HS-27A (cell line): ENCODE measurements at regions not wholly inside any gene's neighbourhood (a gene's known extent, or its start where the extent isn't known, plus 50 kb on each side); places are given as distances from the start of the nearest gene placed in this dataset.

ENCODE experiments used
- DNase-seq: peaks from one replicate; pipeline ENCODE4 v3.0.0-alpha.2; 2012; ENCODE audit warnings: low read depth, missing footprints

GRCh38 chr2:66721776-66722175 lies 286.9 kb downstream of the MEIS1 start:
- DNase-seq = no peak

DNA sequence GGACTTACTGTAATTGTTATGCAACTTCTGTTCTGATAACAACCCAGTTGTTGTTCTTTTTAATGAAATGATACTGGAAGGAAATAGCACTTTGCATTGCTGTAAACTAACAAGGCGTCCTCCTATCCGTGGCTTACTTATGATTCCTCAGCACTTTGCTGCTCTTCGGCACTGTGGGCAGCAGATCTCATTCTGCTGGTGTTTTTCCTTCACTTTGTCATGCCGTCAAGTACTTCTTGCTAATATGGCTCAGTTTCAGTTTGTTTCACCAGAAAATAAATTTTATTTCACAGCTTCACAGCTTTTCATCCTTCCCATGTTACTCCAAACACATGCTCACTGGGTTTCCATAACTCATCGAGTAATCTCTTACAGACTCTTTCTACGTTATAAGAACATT lies 289.3 kb downstream of the MEIS1 start:
- no peak for DNase-seq

DNA sequence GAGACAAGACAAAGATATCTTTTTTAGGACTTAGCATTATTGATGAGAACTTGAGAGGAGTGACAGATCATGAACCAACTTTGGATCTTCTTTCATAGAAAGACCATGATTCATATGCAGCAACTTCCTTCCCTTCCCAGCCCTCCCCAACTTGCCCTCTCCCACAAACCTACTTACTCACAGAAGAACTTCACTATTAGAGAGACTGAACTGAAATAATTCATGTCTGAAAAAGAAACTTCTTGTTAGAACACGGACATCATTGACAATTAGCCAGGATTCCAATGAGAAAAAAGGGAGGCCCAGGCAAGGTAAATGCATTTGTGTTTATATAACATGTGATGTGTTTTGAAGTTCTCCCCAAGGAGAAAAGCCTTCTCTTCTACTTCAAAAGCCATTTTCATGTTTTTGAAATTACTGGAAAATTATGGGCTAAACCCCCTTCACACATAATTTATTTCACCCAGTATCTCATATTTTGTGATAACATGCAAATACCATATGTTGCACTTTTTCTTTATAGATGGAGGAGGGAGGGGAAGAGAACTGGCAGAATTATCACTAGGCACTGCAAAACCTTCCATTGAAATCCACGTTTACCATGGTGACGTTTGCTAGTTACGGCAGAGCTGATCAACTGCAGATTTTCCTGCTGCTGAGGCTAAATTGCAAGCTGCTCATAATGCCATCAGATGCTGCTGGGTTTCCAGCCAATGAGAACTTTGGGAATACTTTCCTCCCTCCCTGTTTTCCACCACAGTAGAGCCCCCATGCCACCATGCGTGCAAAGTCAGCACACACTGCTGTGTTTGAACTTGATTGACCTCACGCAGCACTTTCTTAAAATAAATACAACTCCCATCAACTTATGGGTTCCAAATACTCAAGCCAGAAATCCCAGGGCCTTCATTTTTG lies 294.7 kb downstream of the MEIS1 start:
- no peak for DNase-seq

DNA sequence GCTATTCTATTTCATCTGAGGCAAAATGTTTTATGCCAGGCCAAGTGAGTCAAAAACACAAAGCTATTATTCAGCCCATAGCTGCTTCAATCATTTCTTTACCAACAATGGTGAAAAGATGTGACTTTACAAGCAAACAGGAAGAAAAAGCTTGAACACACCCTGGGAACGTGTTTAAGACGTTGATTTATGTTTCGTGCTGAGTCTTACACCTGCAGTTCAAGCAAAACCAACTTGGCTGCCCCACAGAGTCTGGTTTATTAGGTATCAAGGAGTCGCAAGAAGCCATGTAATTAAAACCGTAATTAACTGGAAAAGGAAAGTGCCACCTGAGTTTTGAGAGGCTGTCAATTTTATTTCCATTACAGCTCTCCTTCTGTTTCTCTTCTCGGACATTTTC lies 295.5 kb downstream of the MEIS1 start:
- no peak for DNase-seq

GRCh38 chr2:66733364-66733999 lies 298.6 kb downstream of the MEIS1 start:
- DNase-seq = no peak

DNA sequence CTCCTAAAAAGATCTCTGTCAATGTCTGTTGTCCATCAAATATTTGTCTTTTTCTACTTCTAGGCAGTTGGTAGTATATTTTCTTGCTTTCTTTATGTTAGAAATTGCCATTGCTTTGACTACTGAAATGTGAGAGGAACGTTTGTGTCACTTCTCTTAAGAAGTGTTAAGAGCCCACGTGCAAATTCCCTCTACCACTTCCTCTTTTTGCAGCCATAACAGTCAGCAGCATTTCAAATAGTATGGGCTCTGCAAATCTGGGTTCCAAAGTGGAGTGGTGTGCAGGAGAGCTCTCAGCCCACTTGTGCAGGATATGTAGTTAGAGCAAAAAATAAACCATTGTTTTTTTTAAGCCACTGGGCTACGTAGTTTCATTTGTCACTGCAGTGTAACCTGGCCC lies 314.0 kb downstream of the MEIS1 start:
- no peak for DNase-seq

DNA sequence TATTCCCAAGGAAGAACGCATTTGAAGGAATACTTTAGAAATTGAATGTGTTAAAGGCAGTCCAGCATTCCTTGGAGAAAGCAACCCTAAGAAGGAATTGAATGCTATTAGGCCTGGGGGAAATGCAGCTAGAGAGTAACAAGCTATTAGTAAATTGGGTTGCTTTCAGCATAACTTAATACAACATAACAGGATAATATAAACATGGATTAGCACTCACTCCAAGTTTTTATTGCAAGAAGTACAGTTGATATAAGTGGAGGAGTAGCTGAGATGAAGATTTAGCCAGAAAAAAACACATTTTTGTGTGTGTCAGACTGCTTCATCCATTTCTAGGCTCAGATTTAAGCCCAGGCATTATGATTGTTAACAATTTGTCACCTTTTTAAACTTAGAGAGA lies 314.6 kb downstream of the MEIS1 start:
- no peak for DNase-seq

DNA sequence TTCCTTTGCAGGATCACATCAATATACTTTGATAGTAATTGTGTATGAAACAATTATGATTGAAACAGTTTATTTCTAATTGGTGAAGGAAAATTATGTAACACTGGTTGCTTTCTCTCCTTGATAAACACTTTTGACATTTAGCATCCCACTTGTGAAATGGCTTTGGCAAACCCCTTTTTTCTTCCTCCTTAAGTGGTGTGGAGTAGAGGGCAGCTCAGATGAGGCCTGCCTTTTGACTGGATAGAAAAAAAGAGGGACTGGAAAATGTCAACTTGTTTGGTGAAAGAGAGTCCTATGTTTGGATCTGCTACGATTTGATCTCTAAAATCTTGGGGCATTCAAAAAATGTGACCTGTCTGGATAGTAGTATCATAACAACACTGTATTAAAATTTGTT lies 318.3 kb downstream of the MEIS1 start:
- no peak for DNase-seq

DNA sequence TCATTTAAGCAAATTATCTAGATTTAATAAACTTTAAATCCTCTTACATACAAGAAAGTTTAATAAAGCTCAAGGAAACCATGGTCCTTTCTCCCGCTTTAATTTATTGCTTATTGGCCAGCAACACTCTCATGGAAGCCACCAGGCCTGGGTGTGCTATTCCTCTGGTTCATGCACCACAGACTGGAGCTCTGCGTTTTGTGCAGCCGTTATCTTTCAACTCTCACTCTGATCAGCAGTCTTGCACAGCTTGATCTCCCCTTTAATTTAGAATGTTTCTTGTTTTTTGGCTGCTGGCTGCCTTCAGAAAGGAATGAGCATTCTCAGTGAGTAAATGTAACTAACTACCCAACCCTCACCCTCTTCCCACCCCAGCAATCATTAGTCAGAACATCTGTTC lies 318.7 kb downstream of the MEIS1 start:
- DNase-seq = no peak

- no peak for DNase-seq
Observed at GRCh38 chr2:66755974-66756373, 321.0 kb downstream of the MEIS1 start.

GRCh38 chr2:66761826-66762225 lies 326.9 kb downstream of the MEIS1 start:
- no peak for DNase-seq

DNA sequence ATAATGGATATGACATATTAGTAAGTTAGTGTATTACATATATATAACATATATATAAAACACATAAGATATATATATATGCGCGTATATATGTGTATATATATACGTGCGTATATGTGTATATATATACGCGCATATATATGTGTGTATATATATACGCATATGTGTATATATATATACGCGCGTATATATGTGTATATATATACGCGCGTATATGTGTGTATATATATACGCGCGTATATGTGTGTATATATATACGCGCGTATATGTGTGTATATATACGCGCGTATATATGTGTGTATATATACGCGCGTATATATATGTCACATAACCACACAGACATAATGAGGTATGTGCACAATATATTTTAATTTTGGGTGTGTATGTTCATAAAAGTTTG lies 327.8 kb downstream of the MEIS1 start:
- no peak for DNase-seq

GRCh38 chr2:66766582-66766981 lies 331.7 kb downstream of the MEIS1 start:
- no peak for DNase-seq

DNA sequence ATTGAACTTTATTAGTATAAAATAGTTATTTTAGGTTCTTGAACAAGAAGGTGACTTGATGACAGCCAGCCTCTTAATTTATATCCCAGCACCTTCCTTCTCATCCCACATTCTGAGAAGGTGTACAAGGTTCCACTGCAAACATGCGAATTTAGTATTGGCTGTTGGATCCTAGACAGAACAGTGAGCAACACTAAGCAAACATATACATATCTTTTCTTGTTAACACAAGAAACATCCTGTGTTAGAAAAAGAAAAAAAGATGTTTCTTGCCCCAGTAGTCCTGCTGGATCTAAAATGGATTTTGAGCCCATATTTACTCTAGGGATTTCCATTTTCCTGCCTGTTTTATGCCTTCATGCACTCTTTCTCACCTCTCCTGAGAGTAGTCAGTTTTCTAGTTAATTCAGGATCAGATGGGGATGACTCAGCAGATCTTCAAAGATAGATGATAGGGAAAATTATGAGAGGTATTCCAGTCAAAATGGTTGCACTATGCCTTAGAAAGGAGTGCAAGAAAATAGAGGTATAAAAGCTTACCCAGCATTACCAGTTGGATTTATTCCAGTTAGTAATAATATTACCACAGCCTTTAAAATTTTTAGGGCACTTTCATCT lies 336.5 kb downstream of the MEIS1 start:
- DNase-seq = no peak

- no peak for DNase-seq
Observed at GRCh38 chr2:66772618-66773017, 337.7 kb downstream of the MEIS1 start.

- no peak for DNase-seq
Observed at GRCh38 chr2:66775730-66776422, 341.0 kb downstream of the MEIS1 start.

DNA sequence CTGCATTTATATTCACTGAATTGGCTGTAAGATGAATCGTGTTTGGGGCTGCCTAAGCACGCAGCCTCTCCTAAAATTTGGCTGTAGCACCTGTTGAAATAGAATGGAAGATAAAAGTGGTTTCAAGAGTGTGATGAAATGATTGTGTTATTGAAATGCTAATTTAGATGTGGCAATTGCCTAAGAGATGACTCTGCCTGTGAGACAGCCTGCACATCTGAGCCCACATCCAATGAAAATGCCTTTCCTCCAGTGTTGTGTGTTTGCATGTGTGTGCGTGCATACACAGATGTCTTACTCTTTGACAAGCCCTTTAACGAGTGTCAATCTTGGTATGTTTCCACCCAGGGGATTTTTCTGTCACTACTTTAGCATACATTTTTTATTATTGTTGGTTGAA lies 346.9 kb downstream of the MEIS1 start:
- no peak for DNase-seq

- no peak for DNase-seq
Observed at GRCh38 chr2:66782780-66783361, 347.9 kb downstream of the MEIS1 start.

DNA sequence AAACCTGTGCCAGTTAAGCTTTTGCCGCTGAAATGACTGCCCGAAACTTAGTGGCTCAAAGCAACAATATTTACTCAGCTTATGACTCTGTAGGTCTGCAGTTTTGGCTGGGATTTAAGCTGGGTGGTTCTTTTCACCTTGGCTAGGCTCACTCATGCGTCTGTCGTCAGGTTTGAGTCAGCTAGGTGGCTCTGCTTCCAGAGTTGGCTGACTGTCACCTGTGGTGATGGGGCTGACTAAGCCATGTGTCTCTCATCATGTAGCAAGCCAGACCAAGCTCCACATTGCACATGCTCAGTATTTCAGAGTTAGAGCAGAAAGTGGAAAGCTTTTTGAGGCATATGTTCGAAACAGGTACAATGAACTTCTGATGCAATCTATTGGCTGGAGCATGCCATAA lies 354.8 kb downstream of the MEIS1 start:
- DNase-seq = no peak

DNA sequence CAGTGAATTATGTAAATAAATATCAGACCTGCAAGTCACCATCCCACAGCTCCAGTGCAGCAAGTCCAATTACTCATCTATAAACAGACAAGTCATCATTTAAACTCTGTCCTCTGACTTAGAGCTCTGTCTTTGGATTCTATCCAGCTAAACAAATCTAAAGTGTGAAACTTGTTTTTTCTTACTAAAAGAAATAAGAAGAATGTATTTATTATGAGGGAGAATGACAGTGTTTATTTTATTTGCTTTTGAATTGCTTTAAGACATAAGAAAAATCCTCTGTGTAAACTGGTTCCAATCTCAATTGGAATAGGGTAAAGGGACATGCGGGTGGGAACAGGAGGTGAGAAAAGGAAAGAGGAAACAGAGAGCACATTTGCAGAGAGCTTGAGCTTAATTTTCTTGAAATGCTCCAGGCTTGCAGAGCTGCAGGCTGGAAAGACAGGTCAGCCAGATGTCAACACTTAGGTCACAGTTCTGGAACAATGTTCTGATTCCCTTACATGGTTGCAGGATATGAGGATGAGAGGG lies 355.8 kb downstream of the MEIS1 start:
- DNase-seq = no peak

DNA sequence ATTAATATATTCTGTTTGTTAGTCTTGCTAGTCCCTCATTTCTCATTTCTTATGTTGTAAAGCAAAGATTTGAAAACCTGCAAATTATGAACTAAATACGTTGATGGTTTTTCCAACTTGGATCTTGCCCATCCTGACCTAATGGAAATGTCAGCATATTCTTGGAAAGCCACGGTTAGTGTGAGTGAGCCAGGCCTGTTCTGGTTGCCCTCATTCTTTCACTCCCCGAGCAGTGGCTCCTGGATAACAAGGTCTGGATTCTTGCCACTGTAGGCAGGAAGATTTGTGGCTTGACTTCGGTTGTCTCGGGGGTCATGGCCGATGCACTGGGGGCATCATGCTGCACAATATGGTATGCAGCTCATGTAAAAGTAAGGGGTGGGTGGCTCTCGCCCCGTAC lies 359.1 kb downstream of the MEIS1 start:
- DNase-seq = no peak

GRCh38 chr2:66794551-66794950 lies 359.6 kb downstream of the MEIS1 start:
- no peak for DNase-seq
